Stimulated activated CD4-positive, alpha-beta T cell treated with anti-CD3 and anti-CD28 coated beads, Interleukin-1b, Interleukin-23, amount 100 ng/mL, for 48 hours (primary cell): ENCODE measurements at regions not wholly inside any gene's neighbourhood (a gene's known extent, or its start where the extent isn't known, plus 50 kb on each side); places are given as distances from the start of the nearest gene placed in this dataset.

Experiments used
- DNase-seq: peaks from one replicate; pipeline ENCODE4 v3.0.0-alpha.2; 2020

GRCh38 chr12:89895591-89895990, 187.0 kb upstream of the ATP2B1 start:
- no peak for DNase-seq

- no peak for DNase-seq
These were observed 186.5 kb upstream of the ATP2B1 start for GRCh38 chr12:89895101-89895500.

DNA sequence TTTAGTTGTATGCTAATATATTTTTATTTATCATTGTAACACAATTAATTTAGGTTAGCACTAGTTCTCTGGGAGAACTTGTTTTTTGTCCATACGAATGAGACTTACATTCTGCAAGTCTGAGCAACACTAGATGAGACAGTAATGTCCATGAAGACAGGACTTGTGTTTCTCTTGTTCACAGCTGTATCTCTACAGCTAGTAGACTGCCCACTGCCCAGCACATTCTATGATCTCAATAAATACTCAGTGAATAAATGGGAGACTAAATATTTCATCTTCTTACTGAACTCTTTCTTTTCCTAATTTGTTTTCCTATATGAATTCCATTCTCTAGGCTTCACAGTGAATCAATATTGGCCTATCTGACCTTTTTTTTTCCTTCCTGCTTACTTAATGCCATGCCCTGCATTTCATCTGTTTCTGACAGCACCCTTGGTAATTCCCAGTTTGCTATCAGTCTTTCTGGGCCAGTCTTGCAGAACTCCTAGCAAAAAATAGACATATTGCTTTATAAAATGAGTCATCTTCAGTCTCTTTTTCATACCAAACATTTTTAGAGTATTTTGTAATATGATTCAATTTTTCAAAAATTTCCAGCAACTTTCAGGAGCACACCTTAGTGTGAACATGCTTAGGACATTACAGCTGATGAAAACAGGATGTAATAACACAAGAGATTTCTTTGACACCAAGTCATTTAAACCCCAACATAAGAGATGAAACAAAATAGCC, 185.5 kb upstream of the ATP2B1 start:
- DNase-seq, result no peak

GRCh38 chr12:89892436-89892835, 183.8 kb upstream of the ATP2B1 start:
- DNase-seq, result no peak

- no peak for DNase-seq
These were observed 183.3 kb upstream of the ATP2B1 start for GRCh38 chr12:89891933-89892332.

GRCh38 chr12:89890161-89890560, 181.5 kb upstream of the ATP2B1 start:
- no peak for DNase-seq

DNA sequence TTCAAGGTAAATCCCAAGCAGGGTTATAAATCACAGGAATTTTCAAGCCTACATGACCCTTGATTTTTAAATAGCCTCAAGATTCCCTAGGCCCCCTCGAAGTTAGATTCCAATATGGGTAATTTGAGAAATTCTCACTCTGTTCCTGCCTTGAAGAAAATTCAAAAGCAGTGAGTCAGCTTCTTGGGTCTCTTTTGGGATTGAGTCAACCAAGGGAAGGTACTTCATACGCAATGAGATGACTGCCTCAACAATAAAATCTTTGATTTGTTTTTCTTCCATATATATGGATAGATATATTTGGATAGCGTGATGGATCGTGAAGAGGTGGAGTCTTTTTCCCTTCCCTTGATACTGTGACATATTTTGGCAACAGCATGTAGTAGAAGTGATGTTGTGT, 180.4 kb upstream of the ATP2B1 start:
- no peak for DNase-seq

GRCh38 chr12:89884952-89885351, 176.3 kb upstream of the ATP2B1 start:
- no peak for DNase-seq

GRCh38 chr12:89884416-89884898, 175.8 kb upstream of the ATP2B1 start:
- no peak for DNase-seq

GRCh38 chr12:89883630-89884389, 175.2 kb upstream of the ATP2B1 start:
- DNase-seq, result no peak

DNA sequence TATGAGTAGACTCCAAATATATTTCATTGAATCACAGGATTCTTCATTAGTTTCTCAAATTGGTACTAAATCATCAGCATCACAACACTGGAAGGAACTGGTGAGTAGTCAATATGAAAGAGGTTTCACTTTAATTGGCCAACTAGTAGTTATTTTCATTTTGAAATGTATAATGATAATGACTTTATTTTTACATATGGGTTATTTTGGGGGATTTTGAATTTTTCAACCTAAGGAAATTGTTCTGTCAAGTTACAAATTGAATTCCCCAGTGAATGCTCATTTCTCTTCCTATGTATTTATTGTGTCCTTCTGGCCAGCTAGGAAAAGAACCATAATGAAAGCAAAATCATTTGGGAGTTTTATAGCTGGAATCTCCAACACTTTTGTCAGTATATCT, 174.2 kb upstream of the ATP2B1 start:
- DNase-seq, result no peak

DNA sequence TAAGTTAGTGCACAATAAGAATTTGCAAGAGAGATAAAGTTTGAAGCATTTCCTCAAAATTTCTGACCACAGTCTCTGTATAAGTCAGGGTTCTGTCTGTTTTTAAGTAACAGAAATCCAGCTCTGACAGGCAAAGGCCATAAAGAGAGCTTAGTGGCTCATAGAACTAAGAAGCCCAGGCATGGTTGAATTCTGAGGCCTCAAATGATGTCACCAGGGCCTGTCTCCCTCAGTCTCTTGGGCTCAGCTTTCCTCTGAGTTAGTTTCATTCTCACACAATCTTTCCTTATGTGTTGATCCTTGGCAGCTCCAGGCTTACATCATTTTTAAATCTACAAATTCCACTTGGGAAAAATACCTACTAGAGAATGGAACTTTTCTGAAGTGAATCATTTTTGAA, 173.4 kb upstream of the ATP2B1 start:
- peak; percentile 39 for DNase-seq

GRCh38 chr12:89880690-89881350, 172.2 kb upstream of the ATP2B1 start:
- DNase-seq, result peak; percentile 45

DNA sequence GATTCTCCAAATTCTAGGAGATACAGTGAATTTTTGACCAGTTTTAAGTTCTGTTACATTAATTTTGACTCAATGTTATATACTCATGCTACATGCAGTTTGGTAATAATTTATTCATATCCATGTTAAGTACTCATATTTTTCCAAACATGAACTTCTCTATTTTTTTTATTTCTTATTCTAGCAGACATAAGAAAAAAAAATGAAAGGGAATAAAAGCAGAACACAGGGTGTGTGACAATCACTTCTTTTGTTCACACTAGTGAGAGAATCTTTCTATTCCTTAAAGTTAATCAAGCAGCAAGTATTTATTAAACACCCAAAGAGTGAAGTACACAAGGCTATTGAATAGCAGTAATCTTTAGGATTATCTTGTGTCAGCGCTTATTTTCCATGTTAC, 171.1 kb upstream of the ATP2B1 start:
- no peak for DNase-seq

GRCh38 chr12:89878950-89879349, 170.3 kb upstream of the ATP2B1 start:
- no peak for DNase-seq

- DNase-seq, result no peak
These were observed 169.7 kb upstream of the ATP2B1 start for GRCh38 chr12:89878327-89878726.

DNA sequence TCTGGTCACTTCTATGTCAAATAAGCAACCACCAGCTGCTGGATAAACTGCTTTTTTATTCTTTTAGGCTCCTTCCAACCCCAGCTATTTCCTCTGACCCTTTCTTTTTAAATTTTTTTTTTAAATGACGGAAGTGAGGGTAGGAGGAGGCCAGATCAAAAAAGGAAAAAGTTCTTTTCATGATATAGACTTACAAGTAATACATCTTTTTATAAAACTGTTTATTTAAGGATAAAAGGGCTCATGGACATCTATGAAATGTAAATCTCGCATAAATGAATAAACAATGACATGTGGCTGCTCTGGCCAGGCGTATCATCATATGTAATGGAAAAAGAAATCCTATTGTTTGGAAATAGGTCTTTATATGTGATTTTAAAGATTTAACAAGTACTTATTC, 169.0 kb upstream of the ATP2B1 start:
- DNase-seq, result no peak

GRCh38 chr12:89877136-89877535, 168.5 kb upstream of the ATP2B1 start:
- DNase-seq, result no peak

- DNase-seq, result no peak
These were observed 167.2 kb upstream of the ATP2B1 start for GRCh38 chr12:89875809-89876208.

- DNase-seq, result no peak
These were observed 166.6 kb upstream of the ATP2B1 start for GRCh38 chr12:89875225-89875624.

GRCh38 chr12:89874146-89874545, 165.5 kb upstream of the ATP2B1 start:
- DNase-seq, result no peak

DNA sequence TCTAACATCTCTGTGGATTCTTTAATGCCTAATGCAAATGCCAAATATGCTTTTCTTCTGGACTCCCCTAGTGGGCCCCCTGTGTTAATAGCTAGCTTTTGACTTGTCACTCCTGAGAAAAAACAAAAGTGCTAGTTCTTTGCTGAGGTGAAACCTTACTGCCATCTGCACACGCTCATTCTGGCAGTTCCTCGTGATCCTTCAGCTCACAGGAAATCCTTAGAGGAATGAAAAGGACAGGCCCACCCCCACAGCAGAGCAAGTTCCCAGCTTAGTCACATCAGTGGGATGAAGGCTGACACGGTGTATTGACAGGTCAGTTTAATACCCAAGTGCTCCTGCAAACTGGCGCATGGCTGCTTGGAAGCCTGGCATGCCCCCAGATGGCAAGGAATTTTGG, 165.1 kb upstream of the ATP2B1 start:
- no peak for DNase-seq

- no peak for DNase-seq
These were observed 164.4 kb upstream of the ATP2B1 start for GRCh38 chr12:89872922-89873630.
